Upper lobe of right lung (tissue), 1 donor: ENCODE measurements at regions not wholly inside any gene's neighbourhood (a gene's known extent, or its start where the extent isn't known, plus 50 kb on each side); places are given as distances from the start of the nearest gene placed in this dataset.
A peak's percentile ranks its signal among the peaks of the same experiment; 100 is the strongest.
"Not testable (repeated sequence)": the region's sequence is repeated elsewhere in the genome, so short reads cannot be mapped to it uniquely, and the experiment has no call there.

ENCODE experiments used
- ATAC-seq: fragments of 200-7000 bp; cut with Tn5 transposase; one replicate; pipeline ENCODE4 v1.9.1; 2020; ENCODE audit warnings: mild to moderate bottlenecking, moderate library complexity
- DNase-seq: peaks from one replicate; pipeline ENCODE4 v3.0.0-alpha.2; 2020
- H3K27ac ChIP-seq: fragments of 200-600 bp; one replicate; pipeline ENCODE4 v1.8.0; 2022
- H3K27me3 ChIP-seq: fragments of 200-600 bp; one replicate; pipeline ENCODE4 v1.8.0; 2022; ENCODE audit warnings: mild to moderate bottlenecking
- H3K36me3 ChIP-seq: fragments of 200-600 bp; one replicate; pipeline ENCODE4 v1.8.0; 2022
- H3K4me1 ChIP-seq: fragments of 200-600 bp; one replicate; pipeline ENCODE4 v1.8.0; 2022
- H3K4me3 ChIP-seq: fragments of 200-600 bp; one replicate; pipeline ENCODE4 v1.8.0; 2022; ENCODE audit warnings: mild to moderate bottlenecking
- H3K9me3 ChIP-seq: fragments of 200-600 bp; one replicate; pipeline ENCODE4 v1.8.0; 2022
- CTCF ChIP-seq: fragments of 200-600 bp; IDR thresholded peaks from one replicate; pipeline ENCODE4 v1.8.0; 2022; ENCODE audit warnings: antibody characterized with exemption
- intact Hi-C: fragments of 100-400 bp; cut with DNase I; formaldehyde crosslinking; loops from one replicate; pipeline ENCODE4 v1.11.0; 2022
- donor health status: DM: no; HTN: yes; CAD: no; lungs with severe emphysema.

GRCh38 chr1:30660241-30660640, 63.1 kb downstream of the MATN1 start:
- ATAC-seq (no peak), DNase-seq (peak; percentile 21)
- Histone ChIP-seq H3K4me1 (no peaks in the 10 kb centered on the region), H3K4me3 (no peak overlapping the region), H3K27me3 (peaks cover 9% of the 10 kb centered on the region), H3K36me3 (no peaks in the 10 kb centered on the region), H3K27ac (no peak overlapping the region), H3K9me3 (no peaks in the 10 kb centered on the region)
- intact Hi-C loops, result no loop called here
- TF ChIP-seq CTCF, result no peak

GRCh38 chr1:30659702-30660101, 63.7 kb downstream of the MATN1 start:
- DNase-seq (peak; percentile 9), ATAC-seq (no peak)
- no peaks in the 10 kb centered on the region for H3K9me3 ChIP-seq
- no peak for TF ChIP-seq CTCF
- H3K36me3 ChIP-seq, result no peaks in the 10 kb centered on the region
- intact Hi-C loops, result no loop called here
- no peak overlapping the region for H3K4me3 ChIP-seq
- H3K4me1 ChIP-seq, result no peaks in the 10 kb centered on the region
- no peak overlapping the region for H3K27ac ChIP-seq
- peaks cover 9% of the 10 kb centered on the region for H3K27me3 ChIP-seq

GRCh38 chr1:30658375-30658774, 65.0 kb downstream of the MATN1 start:
- H3K4me3 ChIP-seq, H3K36me3 ChIP-seq, intact Hi-C loops, H3K27ac ChIP-seq, ATAC-seq, H3K27me3 ChIP-seq, H3K4me1 ChIP-seq, H3K9me3 ChIP-seq: not testable (repeated sequence)
- DNase-seq, result peak; percentile 48

GRCh38 chr1:30658014-30658336, 65.4 kb downstream of the MATN1 start:
- DNase-seq (peak; percentile 56), ATAC-seq (no peak)
- Histone ChIP-seq H3K4me3 (no peak overlapping the region), H3K27ac (no peak overlapping the region), H3K27me3 (peaks cover 9% of the 10 kb centered on the region), H3K36me3 (no peaks in the 10 kb centered on the region), H3K9me3 (no peaks in the 10 kb centered on the region), H3K4me1 (no peaks in the 10 kb centered on the region)
- intact Hi-C loops, result no loop called here
- no peak for TF ChIP-seq CTCF

- no peak for TF ChIP-seq CTCF
- Histone ChIP-seq H3K27me3 (peaks cover 9% of the 10 kb centered on the region), H3K9me3 (no peaks in the 10 kb centered on the region), H3K36me3 (no peaks in the 10 kb centered on the region), H3K27ac (no peak overlapping the region), H3K4me1 (no peaks in the 10 kb centered on the region), H3K4me3 (no peak overlapping the region)
- DNase-seq (peak; percentile 55), ATAC-seq (peak; percentile 22)
- intact Hi-C loops, result no loop called here
Measured at GRCh38 chr1:30657131-30658013, 66.0 kb downstream of the MATN1 start.

- ATAC-seq, result no peak
- Histone ChIP-seq H3K27ac (no peak overlapping the region), H3K9me3 (no peaks in the 10 kb centered on the region), H3K4me3 (no peak overlapping the region), H3K4me1 (no peaks in the 10 kb centered on the region), H3K36me3 (no peaks in the 10 kb centered on the region), H3K27me3 (peaks cover 9% of the 10 kb centered on the region)
- peak; percentile 46 for DNase-seq
- TF ChIP-seq CTCF, result no peak
- intact Hi-C loops, result no loop called here
Measured at GRCh38 chr1:30656171-30656940, 67.0 kb downstream of the MATN1 start.
